Mesothelial cell of epicardium (in vitro differentiated cells): ENCODE measurements at regions not wholly inside any gene's neighbourhood (a gene's known extent, or its start where the extent isn't known, plus 50 kb on each side); places are given as distances from the start of the nearest gene placed in this dataset.

Experiments used
- DNase-seq, 2 experiments: peaks; one replicate each; pipeline ENCODE4 v3.0.0; 2021; ENCODE audit warnings: low spot score in 2 of 2; ENCODE audit not compliant: unreplicated experiment in 2 of 2
- H3K27ac Mint-ChIP-seq: 2 replicates; pipeline ENCODE4 v1.8.0; 2021; ENCODE audit warnings: mixed read lengths
- H3K27me3 Mint-ChIP-seq: 2 replicates; pipeline ENCODE4 v1.8.0; 2021; ENCODE audit warnings: low read depth, mixed read lengths
- H3K36me3 Mint-ChIP-seq: 2 replicates; pipeline ENCODE4 v1.8.0; 2021; ENCODE audit warnings: mixed read lengths
- H3K4me1 Mint-ChIP-seq: 2 replicates; pipeline ENCODE4 v1.8.0; 2021; ENCODE audit warnings: mixed read lengths
- H3K4me3 Mint-ChIP-seq: 2 replicates; pipeline ENCODE4 v1.8.0; 2021; ENCODE audit warnings: mild to moderate bottlenecking, moderate library complexity, mixed read lengths
- H3K9me3 Mint-ChIP-seq: 2 replicates; pipeline ENCODE4 v1.8.0; 2021; ENCODE audit warnings: mixed read lengths
- CTCF ChIP-seq: fragments of 200-600 bp; sonication (generic); IDR thresholded peaks from one replicate; pipeline ENCODE4 v1.5.0; 2021; ENCODE audit warnings: antibody characterized with exemption; ENCODE audit not compliant: unreplicated experiment

- no peaks in the 10 kb centered on the region for H3K36me3 Mint-ChIP-seq
- no peaks in the 10 kb centered on the region for H3K27me3 Mint-ChIP-seq
- peaks cover 4% of the 10 kb centered on the region for H3K9me3 Mint-ChIP-seq
- peaks cover 6% of the 10 kb centered on the region for H3K4me1 Mint-ChIP-seq
- TF ChIP-seq CTCF = no peak
- DNase-seq = no peak
- no peak overlapping the region for H3K27ac Mint-ChIP-seq
- no peak overlapping the region for H3K4me3 Mint-ChIP-seq
Measured at GRCh38 chr4:157447195-157447594, 226.7 kb downstream of the GRIA2 start.

DNA sequence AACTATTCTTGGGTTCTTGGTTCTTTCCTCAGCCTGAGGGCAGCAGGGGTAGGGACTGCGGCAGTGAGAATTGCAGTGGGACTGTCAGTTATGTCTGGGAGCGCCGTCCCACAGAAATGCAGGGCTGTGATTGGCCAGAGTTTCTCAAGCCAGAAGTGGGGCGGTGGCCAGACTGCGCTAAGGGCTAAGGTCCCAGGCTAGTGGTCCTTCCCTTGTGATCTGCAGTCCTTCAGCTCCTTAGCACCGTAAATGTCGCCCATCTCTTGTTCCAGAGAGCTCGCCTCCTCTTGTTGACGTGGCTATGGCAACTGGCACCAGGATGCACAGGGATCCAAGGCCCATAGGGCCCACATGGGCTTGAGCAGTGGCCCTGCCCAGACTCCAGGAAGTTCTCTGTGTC, 223.5 kb downstream of the GRIA2 start:
- no peaks in the 10 kb centered on the region for H3K36me3 Mint-ChIP-seq
- H3K4me3 Mint-ChIP-seq = no peak overlapping the region
- no peak for DNase-seq
- no peak for TF ChIP-seq CTCF
- no peaks in the 10 kb centered on the region for H3K27me3 Mint-ChIP-seq
- no peak overlapping the region for H3K27ac Mint-ChIP-seq
- peaks cover 4% of the 10 kb centered on the region for H3K9me3 Mint-ChIP-seq
- peaks cover 6% of the 10 kb centered on the region for H3K4me1 Mint-ChIP-seq

GRCh38 chr4:157443537-157443936, 223.0 kb downstream of the GRIA2 start:
- Mint-ChIP-seq H3K36me3 (no peaks in the 10 kb centered on the region), H3K9me3 (peaks cover 4% of the 10 kb centered on the region), H3K4me1 (peaks cover 6% of the 10 kb centered on the region), H3K27me3 (no peaks in the 10 kb centered on the region), H3K4me3 (no peak overlapping the region), H3K27ac (no peak overlapping the region)
- TF ChIP-seq CTCF = no peak
- no peak for DNase-seq

DNA sequence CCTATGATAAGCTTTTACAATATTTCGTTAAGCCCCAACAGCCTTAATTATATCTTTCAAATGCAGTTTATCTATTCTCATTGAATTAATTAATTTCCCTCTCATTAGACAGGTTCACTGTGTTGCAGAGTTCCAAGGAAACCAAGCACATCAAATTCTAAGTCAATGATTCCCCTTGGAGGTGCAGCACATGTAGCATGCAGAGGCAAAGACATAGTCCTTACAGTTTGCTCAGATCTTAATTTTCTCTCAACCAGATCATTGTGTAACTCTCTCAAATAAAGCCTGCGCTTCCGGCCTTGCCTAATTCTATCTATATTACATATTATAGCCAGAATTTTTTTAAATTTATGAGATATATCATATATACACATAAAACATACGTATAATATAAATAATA, 205.4 kb downstream of the GRIA2 start:
- Mint-ChIP-seq H3K27me3 (peaks cover 4% of the 10 kb centered on the region), H3K36me3 (no peaks in the 10 kb centered on the region), H3K4me1 (no peaks in the 10 kb centered on the region), H3K4me3 (no peak overlapping the region), H3K27ac (no peak overlapping the region), H3K9me3 (peaks cover 11% of the 10 kb centered on the region)
- no peak for TF ChIP-seq CTCF
- DNase-seq = no peak

DNA sequence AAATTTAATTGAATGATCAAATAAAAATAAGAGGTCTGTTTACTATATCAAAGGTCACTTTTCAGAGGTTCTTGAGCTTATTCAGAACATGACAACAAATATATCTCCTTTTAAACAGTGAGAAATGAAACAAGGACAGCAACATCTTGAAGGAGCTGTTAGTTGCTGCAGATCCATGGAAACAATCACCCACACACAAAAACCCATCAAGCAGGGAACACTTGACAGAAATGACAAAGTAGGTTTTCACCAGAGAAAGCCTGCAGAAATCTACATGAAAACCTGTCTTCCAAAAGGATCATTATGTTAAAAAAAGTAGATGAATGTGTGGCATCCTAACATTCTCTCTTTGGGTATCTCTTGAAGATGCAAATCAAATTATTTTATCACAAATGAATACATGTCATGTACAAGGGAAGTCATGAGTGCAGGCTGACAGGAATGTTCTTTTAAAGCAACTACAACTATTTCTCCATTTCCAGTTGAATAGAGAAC, 203.0 kb downstream of the GRIA2 start:
- Mint-ChIP-seq H3K36me3 (no peaks in the 10 kb centered on the region), H3K9me3 (peaks cover 11% of the 10 kb centered on the region), H3K27ac (no peak overlapping the region), H3K27me3 (peaks cover 4% of the 10 kb centered on the region), H3K4me3 (no peak overlapping the region), H3K4me1 (no peaks in the 10 kb centered on the region)
- DNase-seq = no peak
- no peak for TF ChIP-seq CTCF

DNA sequence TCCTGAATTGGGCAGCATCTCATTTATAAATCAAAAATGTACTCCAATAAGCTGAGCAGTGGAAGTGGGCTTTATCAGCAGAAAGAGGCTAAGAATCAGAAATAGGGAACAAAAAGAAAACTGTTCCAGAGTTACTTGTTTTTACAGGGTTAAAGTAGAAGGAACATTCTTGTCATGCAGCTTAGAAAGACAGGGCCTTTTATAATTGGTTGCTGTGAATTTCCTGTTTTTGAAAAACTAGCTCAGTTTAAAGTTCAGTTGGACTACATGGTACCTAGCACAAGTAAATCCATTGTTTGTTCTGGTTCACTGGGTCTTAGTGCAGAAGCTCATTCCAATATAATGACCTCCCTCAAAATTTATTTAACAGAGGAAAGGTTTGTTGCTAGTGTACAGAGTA, 200.8 kb downstream of the GRIA2 start:
- no peaks in the 10 kb centered on the region for H3K36me3 Mint-ChIP-seq
- H3K27me3 Mint-ChIP-seq = peaks cover 4% of the 10 kb centered on the region
- DNase-seq = no peak
- H3K4me1 Mint-ChIP-seq = no peaks in the 10 kb centered on the region
- no peak overlapping the region for H3K4me3 Mint-ChIP-seq
- TF ChIP-seq CTCF = no peak
- H3K9me3 Mint-ChIP-seq = peaks cover 7% of the 10 kb centered on the region
- no peak overlapping the region for H3K27ac Mint-ChIP-seq
